B cell (primary cell): ENCODE measurements at regions not wholly inside any gene's neighbourhood (a gene's known extent, or its start where the extent isn't known, plus 50 kb on each side); places are given as distances from the start of the nearest gene placed in this dataset.

ENCODE experiments used
- EZH2 ChIP-seq: IDR thresholded peaks from 2 replicates; pipeline ENCODE4 v1.6.1; 2012; ENCODE audit warnings: borderline replicate concordance, low read depth, mild to moderate bottlenecking, moderate library complexity, low read length; ENCODE audit not compliant: insufficient read depth, poor library complexity, severe bottlenecking
- TF ChIP-seq, protein P1 (sequence below): fragments of 200-600 bp; IDR thresholded peaks from one replicate; pipeline ENCODE4 v1.8.0; 2022; ENCODE audit warnings: antibody characterized with exemption, mild to moderate bottlenecking

DNA sequence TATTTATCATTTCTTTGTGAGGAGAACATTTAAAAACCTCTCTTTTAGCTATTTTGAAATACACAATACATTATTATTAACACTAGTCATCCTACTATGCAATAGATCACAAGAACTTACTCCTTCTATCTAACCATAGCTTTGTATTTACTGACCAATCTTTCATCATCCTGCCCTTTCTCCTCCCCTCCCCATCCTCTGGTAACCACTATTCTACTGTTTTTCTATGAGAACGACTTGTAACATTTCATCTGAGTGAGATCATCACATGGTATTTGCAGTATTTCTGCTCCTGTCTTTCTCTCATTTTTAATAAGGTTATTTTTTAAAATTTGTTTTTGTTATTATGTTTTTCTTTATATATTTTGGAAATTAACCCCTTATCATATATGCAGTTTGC lies 331.8 kb downstream of the TEX13C start:
- TF ChIP-seq, protein P1, sequence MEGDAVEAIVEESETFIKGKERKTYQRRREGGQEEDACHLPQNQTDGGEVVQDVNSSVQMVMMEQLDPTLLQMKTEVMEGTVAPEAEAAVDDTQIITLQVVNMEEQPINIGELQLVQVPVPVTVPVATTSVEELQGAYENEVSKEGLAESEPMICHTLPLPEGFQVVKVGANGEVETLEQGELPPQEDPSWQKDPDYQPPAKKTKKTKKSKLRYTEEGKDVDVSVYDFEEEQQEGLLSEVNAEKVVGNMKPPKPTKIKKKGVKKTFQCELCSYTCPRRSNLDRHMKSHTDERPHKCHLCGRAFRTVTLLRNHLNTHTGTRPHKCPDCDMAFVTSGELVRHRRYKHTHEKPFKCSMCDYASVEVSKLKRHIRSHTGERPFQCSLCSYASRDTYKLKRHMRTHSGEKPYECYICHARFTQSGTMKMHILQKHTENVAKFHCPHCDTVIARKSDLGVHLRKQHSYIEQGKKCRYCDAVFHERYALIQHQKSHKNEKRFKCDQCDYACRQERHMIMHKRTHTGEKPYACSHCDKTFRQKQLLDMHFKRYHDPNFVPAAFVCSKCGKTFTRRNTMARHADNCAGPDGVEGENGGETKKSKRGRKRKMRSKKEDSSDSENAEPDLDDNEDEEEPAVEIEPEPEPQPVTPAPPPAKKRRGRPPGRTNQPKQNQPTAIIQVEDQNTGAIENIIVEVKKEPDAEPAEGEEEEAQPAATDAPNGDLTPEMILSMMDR = no peak
- no peak for TF ChIP-seq EZH2
